Transverse colon (tissue), 4 donors: ENCODE measurements at regions not wholly inside any gene's neighbourhood (a gene's known extent, or its start where the extent isn't known, plus 50 kb on each side); places are given as distances from the start of the nearest gene placed in this dataset.

Source experiments
- DNase-seq: peaks from one replicate; pipeline ENCODE4 v3.0.0-alpha.2; 2019
- H3K27ac ChIP-seq, 4 donors: fragments of 200-600 bp; sonication (generic); 2 replicates each; pipeline ENCODE4 v1.5.1; 2016 to 2018; ENCODE audit warnings: inconsistent platforms in 4 of 4
- H3K27me3 ChIP-seq: fragments of 200-600 bp; sonication (generic); 2 replicates; pipeline ENCODE4 v1.5.1; 2017; ENCODE audit warnings: inconsistent platforms
- H3K36me3 ChIP-seq, 4 donors: fragments of 200-600 bp; sonication (generic); 2 replicates each; pipeline ENCODE4 v1.5.1; 2017 to 2019; ENCODE audit warnings: inconsistent platforms in 4 of 4
- H3K4me1 ChIP-seq, 4 donors: fragments of 200-600 bp; sonication (generic); 2 replicates each; pipeline ENCODE4 v1.5.1; 2017 to 2020; ENCODE audit warnings: inconsistent platforms in 4 of 4
- H3K4me3 ChIP-seq, 4 donors: fragments of 200-600 bp; sonication (generic); 1 replicate in 1 of 4; 2 replicates in 3 of 4; pipeline versions ENCODE4 v1.5.1 to v1.6.1; 2017 to 2019; ENCODE audit warnings: inconsistent platforms in 4 of 4
- H3K9me3 ChIP-seq, 2 donors: fragments of 200-600 bp; sonication (generic); 2 replicates each; pipeline ENCODE4 v1.5.1; 2017 to 2019; ENCODE audit warnings: inconsistent platforms in 2 of 2
- CTCF ChIP-seq, 5 experiments: fragments of 200-600 bp in 3 of 5; fragments of 450-650 bp in 2 of 5; sonication (generic) in 3 of 5; IDR thresholded peaks; 1 replicate in 2 of 5; 2 replicates in 3 of 5; pipeline ENCODE4 v1.5.1; 2016 to 2017; ENCODE audit warnings: antibody characterized with exemption in 5 of 5, inconsistent platforms in 3 of 5, mild to moderate bottlenecking in 2 of 5, moderate library complexity in 1 of 5
- EP300 ChIP-seq: sonication (generic); formaldehyde crosslinking; IDR thresholded peaks from one replicate; pipeline ENCODE4 v1.6.1; 2017; ENCODE audit warnings: antibody characterized with exemption, low read depth
- POLR2A ChIP-seq: fragments of 450-650 bp; IDR thresholded peaks from one replicate; pipeline ENCODE4 v1.6.1; 2016; ENCODE audit warnings: antibody characterized with exemption, mild to moderate bottlenecking, moderate library complexity
- POLR2AphosphoS5 ChIP-seq, 3 donors: sonication (generic); formaldehyde crosslinking; IDR thresholded peaks; one replicate each; pipeline ENCODE4 v1.6.1; 2016; ENCODE audit warnings: antibody characterized with exemption in 3 of 3
- WGBS, 2 donors: methylation state at CpG; one replicate each; pipeline ENCODE4 v1.1.5; 2018; ENCODE audit warnings: low coverage in 1 of 2; 5-methylcytosine and 5-hydroxymethylcytosine counted together
- in situ Hi-C, 4 donors: fragments of 200-750 bp; cut with MboI; loops; one replicate each; pipeline versions ENCODE4 v1.15.0 to v1.15.1; 2017; ENCODE audit warnings: low sequenced_read_pairs in 3 of 4, low pct_ligation_motif_present in 1 of 4, low pct_unique_long_range_greater_than_20kb in 1 of 4
- intact Hi-C: fragments of 100-400 bp; cut with DNase I; formaldehyde crosslinking; loops from one replicate; pipeline ENCODE4 v1.15.1; 2023; ENCODE audit warnings: low total_unique reads

GRCh38 chr5:116892993-116893392 lies 318.4 kb upstream of the SEMA6A start:
- Histone ChIP-seq H3K4me1 (no peaks in the 10 kb centered on the region), H3K36me3 (no peaks in the 10 kb centered on the region), H3K9me3 (no peaks in the 10 kb centered on the region), H3K27ac (no peak overlapping the region), H3K4me3 (no peak overlapping the region), H3K27me3 (no peaks in the 10 kb centered on the region)
- no peak for DNase-seq
- in situ Hi-C loops = no loop called here
- intact Hi-C loops = loop anchor here (2.0 kb wide), 1 partner anchor 66 kb away; no protein-coding TSS in a partner anchor
- TF ChIP-seq POLR2A (no peak), EP300 (no peak), CTCF (IDR thresholded peaks at IDR 0.05) (no peak), POLR2AphosphoS5 (IDR thresholded peaks at IDR 0.05) (no peak)

- 86% methylated on average over 1 of the region's 1 CpG; no CpG with 5 or more reads in 1 of the 2 donors for WGBS, 2 donors
Observed at GRCh38 chr5:116887104-116887503, 312.5 kb upstream of the SEMA6A start.

GRCh38 chr5:116885825-116886224 lies 311.2 kb upstream of the SEMA6A start:
- H3K4me3 ChIP-seq = no peak overlapping the region
- in situ Hi-C loops (no loop called here), intact Hi-C loops (no loop called here)
- no peaks in the 10 kb centered on the region for H3K9me3 ChIP-seq
- TF ChIP-seq POLR2AphosphoS5 (IDR thresholded peaks at IDR 0.05) = no peak
- TF ChIP-seq EP300 = no peak
- TF ChIP-seq POLR2A = no peak
- TF ChIP-seq CTCF (IDR thresholded peaks at IDR 0.05) = no peak
- H3K27me3 ChIP-seq = no peaks in the 10 kb centered on the region
- H3K36me3 ChIP-seq = no peaks in the 10 kb centered on the region
- H3K27ac ChIP-seq = no peak overlapping the region
- DNase-seq = no peak
- no peaks in the 10 kb centered on the region for H3K4me1 ChIP-seq

More at GRCh38 chr5:116887104-116887503, 312.5 kb upstream of the SEMA6A start:
- Histone ChIP-seq H3K4me1 (no peaks in the 10 kb centered on the region), H3K36me3 (no peaks in the 10 kb centered on the region), H3K27me3 (no peaks in the 10 kb centered on the region), H3K27ac (no peak overlapping the region), H3K9me3 (no peaks in the 10 kb centered on the region), H3K4me3 (no peak overlapping the region)
- in situ Hi-C loops (no loop called here), intact Hi-C loops (no loop called here)
- TF ChIP-seq EP300 = no peak
- TF ChIP-seq POLR2A = no peak
- no peak for TF ChIP-seq POLR2AphosphoS5 (IDR thresholded peaks at IDR 0.05)
- DNase-seq = no peak

GRCh38 chr5:116883875-116884274 lies 309.3 kb upstream of the SEMA6A start:
- Histone ChIP-seq H3K4me1 (no peaks in the 10 kb centered on the region), H3K9me3 (no peaks in the 10 kb centered on the region), H3K36me3 (no peaks in the 10 kb centered on the region), H3K4me3 (no peak overlapping the region), H3K27me3 (no peaks in the 10 kb centered on the region), H3K27ac (no peak overlapping the region)
- no peak for DNase-seq
- TF ChIP-seq EP300 (no peak), POLR2AphosphoS5 (IDR thresholded peaks at IDR 0.05) (no peak), POLR2A (no peak), CTCF (IDR thresholded peaks at IDR 0.05) (no peak)
- in situ Hi-C loops (no loop called here), intact Hi-C loops (no loop called here)
- WGBS, 2 donors = 80 to 89% methylated on average over 2 of the region's 2 CpGs

GRCh38 chr5:116881921-116882531 lies 307.4 kb upstream of the SEMA6A start:
- Histone ChIP-seq H3K27ac (no peak overlapping the region), H3K4me1 (no peaks in the 10 kb centered on the region), H3K4me3 (no peak overlapping the region), H3K9me3 (no peaks in the 10 kb centered on the region), H3K36me3 (no peaks in the 10 kb centered on the region), H3K27me3 (no peaks in the 10 kb centered on the region)
- in situ Hi-C loops (no loop called here), intact Hi-C loops (no loop called here)
- TF ChIP-seq CTCF (IDR thresholded peaks at IDR 0.05) (no peak), POLR2AphosphoS5 (IDR thresholded peaks at IDR 0.05) (no peak), EP300 (no peak), POLR2A (no peak)
- DNase-seq = no peak
- WGBS, 2 donors = 50 to 66% methylated on average over 3 of the region's 3 CpGs
